Suprapubic skin (tissue), 4 donors: ENCODE measurements at regions not wholly inside any gene's neighbourhood (a gene's known extent, or its start where the extent isn't known, plus 50 kb on each side); places are given as distances from the start of the nearest gene placed in this dataset.

ENCODE experiments used
- CTCF ChIP-seq, 2 donors: fragments of 200-600 bp in 1 of 2; fragments of 450-650 bp in 1 of 2; sonication (generic) in 1 of 2; IDR thresholded peaks; one replicate each; pipeline ENCODE4 v1.5.1; 2016 to 2019; ENCODE audit warnings: antibody characterized with exemption in 2 of 2, mild to moderate bottlenecking in 1 of 2, moderate library complexity in 1 of 2
- POLR2A ChIP-seq, 2 donors: fragments of 450-650 bp; IDR thresholded peaks; one replicate each; pipeline ENCODE4 v1.6.1; 2017; ENCODE audit warnings: antibody characterized with exemption in 2 of 2, mild to moderate bottlenecking in 2 of 2, moderate library complexity in 2 of 2
- POLR2AphosphoS5 ChIP-seq, 3 donors: sonication (generic); formaldehyde crosslinking; IDR thresholded peaks; one replicate each; pipeline ENCODE4 v1.6.1; 2017; ENCODE audit warnings: antibody characterized with exemption in 3 of 3

- no peak for TF ChIP-seq CTCF (IDR thresholded peaks at IDR 0.05)
- TF ChIP-seq POLR2A (IDR thresholded peaks at IDR 0.05): no peak
- TF ChIP-seq POLR2AphosphoS5 (IDR thresholded peaks at IDR 0.05): no peak
Observed at GRCh38 chr7:51645702-51646298, 329.2 kb upstream of the COBL start.
